ENCODE measurements at regions not wholly inside any gene's neighbourhood (a gene's known extent, or its start where the extent isn't known, plus 50 kb on each side); places are given as distances from the start of the nearest gene placed in this dataset.

DNA sequence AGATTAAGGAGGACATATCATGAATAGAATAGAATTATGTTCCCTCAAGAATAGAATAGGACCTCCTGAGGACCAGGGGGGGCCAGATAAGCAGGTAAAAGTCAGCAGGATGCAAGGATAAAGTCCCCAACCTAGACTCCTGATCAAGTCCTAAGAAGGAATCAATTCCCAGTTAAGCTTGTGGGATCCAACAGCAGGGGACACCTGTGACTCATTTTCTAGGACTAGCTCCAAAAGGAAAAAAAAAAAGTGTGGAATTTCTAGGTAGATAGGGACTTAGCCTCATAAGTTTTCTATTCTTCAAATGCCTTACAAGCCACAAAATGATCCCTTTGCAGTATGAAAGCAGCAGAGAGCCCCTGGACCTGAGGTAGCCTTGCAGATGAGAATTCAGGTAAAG lies 336.2 kb downstream of the WDR11 start:
- H3K36me3 ChIP-seq, result no peaks in the 10 kb centered on the region
- no peaks in the 10 kb centered on the region for H3K9me3 ChIP-seq
- intact Hi-C loops (cut with DNase I), result no loop called here
- no peak overlapping the region for H3K4me3 ChIP-seq
- H3K4me1 ChIP-seq, result peaks cover 0 to 17% (median 7%) of the 10 kb centered on the region in 3 donors
- no peak for DNase-seq
- no peak for TF ChIP-seq POLR2A (IDR thresholded peaks at IDR 0.05)
- TF ChIP-seq, protein P1, sequence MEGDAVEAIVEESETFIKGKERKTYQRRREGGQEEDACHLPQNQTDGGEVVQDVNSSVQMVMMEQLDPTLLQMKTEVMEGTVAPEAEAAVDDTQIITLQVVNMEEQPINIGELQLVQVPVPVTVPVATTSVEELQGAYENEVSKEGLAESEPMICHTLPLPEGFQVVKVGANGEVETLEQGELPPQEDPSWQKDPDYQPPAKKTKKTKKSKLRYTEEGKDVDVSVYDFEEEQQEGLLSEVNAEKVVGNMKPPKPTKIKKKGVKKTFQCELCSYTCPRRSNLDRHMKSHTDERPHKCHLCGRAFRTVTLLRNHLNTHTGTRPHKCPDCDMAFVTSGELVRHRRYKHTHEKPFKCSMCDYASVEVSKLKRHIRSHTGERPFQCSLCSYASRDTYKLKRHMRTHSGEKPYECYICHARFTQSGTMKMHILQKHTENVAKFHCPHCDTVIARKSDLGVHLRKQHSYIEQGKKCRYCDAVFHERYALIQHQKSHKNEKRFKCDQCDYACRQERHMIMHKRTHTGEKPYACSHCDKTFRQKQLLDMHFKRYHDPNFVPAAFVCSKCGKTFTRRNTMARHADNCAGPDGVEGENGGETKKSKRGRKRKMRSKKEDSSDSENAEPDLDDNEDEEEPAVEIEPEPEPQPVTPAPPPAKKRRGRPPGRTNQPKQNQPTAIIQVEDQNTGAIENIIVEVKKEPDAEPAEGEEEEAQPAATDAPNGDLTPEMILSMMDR (IDR thresholded peaks at IDR 0.05), result no peak
- peak overlapping the region in 3 of 4 donors; percentile 16 to 67 (median 49) for H3K27ac ChIP-seq
- no peaks in the 10 kb centered on the region for H3K27me3 ChIP-seq

DNA sequence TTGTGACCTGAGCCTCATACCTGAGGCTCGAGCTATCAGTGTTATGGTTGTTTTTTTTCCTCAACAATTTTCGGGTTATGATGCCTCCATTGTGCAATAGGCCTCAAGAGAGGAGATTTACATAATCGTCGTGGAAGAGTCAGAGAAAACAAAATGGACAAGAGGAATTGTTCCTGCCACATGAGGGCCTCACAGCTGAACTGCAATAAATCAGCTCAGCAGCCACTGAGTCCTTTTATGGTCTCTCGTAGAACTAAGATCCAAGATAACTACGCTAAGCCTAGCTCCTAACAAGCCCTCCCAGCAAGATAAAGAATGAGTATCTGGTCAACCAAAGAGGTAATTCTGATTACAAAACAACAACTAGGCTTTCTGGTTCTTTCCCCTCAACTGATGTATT lies 336.8 kb downstream of the WDR11 start:
- 41 to 55% methylated on average over 6 of the region's 6 CpGs for WGBS, 2 donors
- intact Hi-C loops (cut with DNase I), result no loop called here
- no peak overlapping the region for H3K4me3 ChIP-seq
- H3K4me1 ChIP-seq, result peaks cover 0 to 14% (median 7%) of the 10 kb centered on the region in 3 donors
- no peaks in the 10 kb centered on the region for H3K9me3 ChIP-seq
- no peaks in the 10 kb centered on the region for H3K36me3 ChIP-seq
- no peaks in the 10 kb centered on the region for H3K27me3 ChIP-seq
- no peak for DNase-seq
- TF ChIP-seq, protein P1 (IDR thresholded peaks at IDR 0.05), result peak in 1 of 6 experiments; percentile 9
- no peak for TF ChIP-seq POLR2A (IDR thresholded peaks at IDR 0.05)
- H3K27ac ChIP-seq, result peak overlapping the region in 3 of 4 donors; percentile 16 to 73 (median 67)

DNA sequence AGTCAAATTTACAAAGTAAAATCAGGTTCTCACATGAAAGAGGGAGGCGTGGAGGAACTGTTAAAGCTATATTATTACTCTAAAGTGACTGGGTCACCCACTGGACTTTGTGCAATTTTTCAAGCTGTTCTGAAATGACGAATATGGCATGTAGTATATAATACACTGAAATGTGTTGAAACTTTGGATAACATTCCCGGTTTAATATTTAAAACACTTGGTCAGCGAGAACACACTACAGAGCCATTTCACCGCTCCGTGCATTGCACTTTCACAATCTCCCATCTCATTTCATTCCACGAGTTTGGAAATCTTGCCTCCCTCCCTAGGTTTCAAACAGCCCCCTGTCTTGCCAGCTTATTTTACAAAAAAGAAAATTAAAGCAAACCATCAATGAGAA lies 337.9 kb downstream of the WDR11 start:
- TF ChIP-seq, protein P1 (IDR thresholded peaks at IDR 0.05), result no peak
- TF ChIP-seq POLR2A (IDR thresholded peaks at IDR 0.05), result no peak
- H3K9me3 ChIP-seq, result no peaks in the 10 kb centered on the region
- WGBS, 2 donors, result 55 to 61% methylated on average over 7 of the region's 7 CpGs
- DNase-seq, result no peak
- no peak overlapping the region for H3K4me3 ChIP-seq
- peak overlapping the region in 3 of 4 donors; percentile 12 to 73 (median 67) for H3K27ac ChIP-seq
- H3K27me3 ChIP-seq, result no peaks in the 10 kb centered on the region
- intact Hi-C loops (cut with DNase I), result no loop called here
- no peaks in the 10 kb centered on the region for H3K36me3 ChIP-seq
- peaks cover 0 to 4% (median 0%) of the 10 kb centered on the region in 3 donors for H3K4me1 ChIP-seq

DNA sequence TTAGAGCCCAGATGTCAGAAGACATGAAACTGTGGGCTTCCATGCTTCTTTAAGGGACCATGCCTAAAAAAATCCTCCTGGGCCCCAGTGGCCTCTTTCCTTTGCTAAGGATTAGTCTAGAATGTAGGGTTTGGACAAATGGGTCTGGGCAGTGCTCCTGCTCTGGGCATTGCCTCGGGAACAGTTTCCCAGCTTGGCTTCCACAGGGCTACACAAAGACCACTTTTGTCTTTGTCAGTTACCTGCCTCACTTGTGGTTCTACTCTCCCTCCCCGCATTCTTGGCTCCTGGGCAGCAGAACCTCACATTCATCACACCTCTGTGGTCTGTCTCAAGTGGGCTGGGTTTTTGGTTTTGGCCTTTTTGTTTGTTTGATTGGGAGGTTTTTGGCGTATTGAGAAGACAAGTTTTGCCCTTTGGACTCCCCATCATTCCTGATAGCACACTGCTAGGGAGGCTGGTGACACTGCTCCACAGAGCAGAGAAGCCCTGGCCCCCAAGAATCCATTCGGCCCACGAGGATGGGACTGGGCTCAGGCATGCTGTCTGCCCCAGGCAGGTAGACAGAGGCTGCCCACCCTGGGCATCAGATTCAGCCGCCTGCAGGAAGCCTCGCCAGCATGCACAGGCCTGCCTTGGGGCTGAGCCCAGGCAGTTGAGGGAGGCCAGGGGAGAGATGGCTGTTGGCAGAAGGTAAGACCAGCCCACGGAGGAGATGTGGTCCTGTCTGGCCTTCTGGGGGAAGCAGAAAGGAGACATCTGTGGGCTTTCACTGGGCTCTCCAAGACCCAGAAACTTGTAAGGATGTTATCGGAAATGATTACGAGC lies 343.7 kb downstream of the WDR11 start:
- no peak for TF ChIP-seq POLR2A (IDR thresholded peaks at IDR 0.05)
- TF ChIP-seq, protein P1 (IDR thresholded peaks at IDR 0.05), result no peak
- H3K9me3 ChIP-seq, result no peaks in the 10 kb centered on the region
- no peak overlapping the region for H3K4me3 ChIP-seq
- DNase-seq, result no peak
- no peaks in the 10 kb centered on the region for H3K27me3 ChIP-seq
- WGBS, 2 donors, result 25 to 44% methylated on average over 3 to 6 of the region's 10 CpGs
- no peak overlapping the region for H3K27ac ChIP-seq
- intact Hi-C loops (cut with DNase I), result no loop called here
- no peaks in the 10 kb centered on the region for H3K4me1 ChIP-seq
- H3K36me3 ChIP-seq, result no peaks in the 10 kb centered on the region

DNA sequence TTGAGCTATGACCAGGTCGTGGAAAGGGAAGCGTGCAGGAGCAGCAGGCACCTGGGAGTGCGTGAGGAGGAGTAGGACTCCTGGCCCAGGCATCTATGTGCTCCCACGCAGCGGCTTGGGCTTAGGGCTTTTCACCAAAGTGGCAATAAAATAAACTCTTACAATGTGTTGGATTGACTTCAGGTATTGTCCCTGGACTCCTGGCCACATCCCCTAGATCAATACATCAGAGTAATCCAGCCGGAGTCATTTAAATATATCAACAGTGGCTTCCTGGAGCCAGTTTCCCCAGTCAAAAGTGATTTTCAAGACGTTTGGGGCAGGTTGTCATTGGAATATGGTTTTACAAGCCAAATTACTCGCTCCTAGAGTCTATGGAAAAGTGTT lies 344.4 kb downstream of the WDR11 start:
- no peak for DNase-seq
- Histone ChIP-seq H3K4me3 (no peak overlapping the region), H3K9me3 (no peaks in the 10 kb centered on the region), H3K4me1 (no peaks in the 10 kb centered on the region), H3K27ac (no peak overlapping the region), H3K27me3 (no peaks in the 10 kb centered on the region), H3K36me3 (no peaks in the 10 kb centered on the region)
- no peak for TF ChIP-seq POLR2A (IDR thresholded peaks at IDR 0.05)
- TF ChIP-seq, protein P1 (IDR thresholded peaks at IDR 0.05), result no peak
- 64 to 68% methylated on average over 5 to 8 of the region's 8 CpGs for WGBS, 2 donors
- intact Hi-C loops (cut with DNase I), result no loop called here
